ENCODE measurements at regions not wholly inside any gene's neighbourhood (a gene's known extent, or its start where the extent isn't known, plus 50 kb on each side); places are given as distances from the start of the nearest gene placed in this dataset.

DNA sequence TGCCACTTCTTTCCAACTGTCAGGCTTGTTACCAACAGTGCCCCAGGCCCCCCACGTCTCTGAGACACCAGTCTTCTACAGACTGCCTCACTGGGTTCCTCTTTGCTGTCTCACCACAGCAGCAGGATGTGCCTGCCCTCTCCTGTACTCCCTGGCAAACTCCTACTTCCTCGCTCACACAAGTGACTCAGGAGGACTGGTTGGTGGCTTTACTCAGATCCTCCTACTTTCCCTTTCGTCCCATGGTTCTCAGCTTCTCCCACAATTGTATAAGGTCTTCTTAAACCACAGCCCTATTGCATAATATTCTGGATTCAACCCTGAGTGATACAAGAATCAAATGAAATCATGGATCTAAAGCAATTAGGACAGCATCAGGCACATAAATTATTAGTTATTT, 246.6 kb upstream of the PROK2 start:
- TF ChIP-seq, protein P1, sequence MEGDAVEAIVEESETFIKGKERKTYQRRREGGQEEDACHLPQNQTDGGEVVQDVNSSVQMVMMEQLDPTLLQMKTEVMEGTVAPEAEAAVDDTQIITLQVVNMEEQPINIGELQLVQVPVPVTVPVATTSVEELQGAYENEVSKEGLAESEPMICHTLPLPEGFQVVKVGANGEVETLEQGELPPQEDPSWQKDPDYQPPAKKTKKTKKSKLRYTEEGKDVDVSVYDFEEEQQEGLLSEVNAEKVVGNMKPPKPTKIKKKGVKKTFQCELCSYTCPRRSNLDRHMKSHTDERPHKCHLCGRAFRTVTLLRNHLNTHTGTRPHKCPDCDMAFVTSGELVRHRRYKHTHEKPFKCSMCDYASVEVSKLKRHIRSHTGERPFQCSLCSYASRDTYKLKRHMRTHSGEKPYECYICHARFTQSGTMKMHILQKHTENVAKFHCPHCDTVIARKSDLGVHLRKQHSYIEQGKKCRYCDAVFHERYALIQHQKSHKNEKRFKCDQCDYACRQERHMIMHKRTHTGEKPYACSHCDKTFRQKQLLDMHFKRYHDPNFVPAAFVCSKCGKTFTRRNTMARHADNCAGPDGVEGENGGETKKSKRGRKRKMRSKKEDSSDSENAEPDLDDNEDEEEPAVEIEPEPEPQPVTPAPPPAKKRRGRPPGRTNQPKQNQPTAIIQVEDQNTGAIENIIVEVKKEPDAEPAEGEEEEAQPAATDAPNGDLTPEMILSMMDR (IDR thresholded peaks at IDR 0.05; ENCODE audit: extremely low read depth in 1 of 2, insufficient read depth in 1 of 2, low read depth in 1 of 2, low read length in 2 of 2): no peak
- no peak for TF ChIP-seq POLR2A (IDR thresholded peaks at IDR 0.05; ENCODE audit: low read depth, low read length)
- TF ChIP-seq EZH2 (IDR thresholded peaks at IDR 0.05; ENCODE audit: borderline replicate concordance, low read depth, low read length, severe bottlenecking): no peak
- TF ChIP-seq POLR2AphosphoS5 (IDR thresholded peaks at IDR 0.05; ENCODE audit: insufficient read depth, low read depth, low read length): no peak
- TF ChIP-seq, protein P2, sequence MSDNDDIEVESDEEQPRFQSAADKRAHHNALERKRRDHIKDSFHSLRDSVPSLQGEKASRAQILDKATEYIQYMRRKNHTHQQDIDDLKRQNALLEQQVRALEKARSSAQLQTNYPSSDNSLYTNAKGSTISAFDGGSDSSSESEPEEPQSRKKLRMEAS (IDR thresholded peaks at IDR 0.05; ENCODE audit: insufficient read depth, insufficient read length): no peak
- TF ChIP-seq JUN (IDR thresholded peaks at IDR 0.05; ENCODE audit: borderline replicate concordance, insufficient read depth, insufficient read length, low read depth): no peak
- TF ChIP-seq FOS (IDR thresholded peaks at IDR 0.05; ENCODE audit: borderline replicate concordance, insufficient read depth, low read length): no peak
- no peak for TF ChIP-seq MYC (IDR thresholded peaks at IDR 0.05; ENCODE audit: low read depth, low read length)
- no peak for TF ChIP-seq GATA2 (IDR thresholded peaks at IDR 0.05; ENCODE audit: insufficient read depth, insufficient read length, low read depth, low read length)

All from endothelial cell of umbilical vein (primary cell).